ENCODE measurements at regions not wholly inside any gene's neighbourhood (a gene's known extent, or its start where the extent isn't known, plus 50 kb on each side); places are given as distances from the start of the nearest gene placed in this dataset.

GRCh38 chr6:115773741-115774140 lies 286.9 kb downstream of the FRK start:
- no peak for DNase-seq (ENCODE audit: low spot score)
- TF ChIP-seq CTCF (IDR thresholded peaks at IDR 0.05; ENCODE audit: extremely low read depth, insufficient read depth, missing control alignments): no peak
- in situ Hi-C loops (cut with MboI; ENCODE audit: low pct_unique_long_range_greater_than_20kb, low sequenced_read_pairs, unreplicated experiment): no loop called here

DNA sequence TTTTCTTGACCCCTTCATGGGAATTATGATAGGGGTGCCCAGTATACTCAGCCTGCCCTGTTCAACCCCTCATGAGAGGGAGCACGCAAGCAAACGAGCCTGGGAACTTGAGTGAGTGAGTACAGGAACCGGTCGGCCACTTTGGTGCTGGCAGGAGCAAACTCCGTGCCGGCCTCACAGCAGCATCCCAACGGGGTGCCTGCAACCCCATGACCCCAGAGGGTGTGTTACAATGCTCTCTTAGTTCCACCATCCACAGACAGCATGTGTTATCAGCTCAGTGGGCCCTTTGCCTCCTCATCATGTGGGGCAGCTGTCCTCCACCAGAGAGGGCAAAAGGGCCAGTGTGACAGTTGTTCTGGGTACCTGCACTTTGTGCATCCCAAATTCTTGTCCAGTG lies 289.8 kb downstream of the FRK start:
- DNase-seq (ENCODE audit: low spot score): no peak
- in situ Hi-C loops (cut with MboI; ENCODE audit: low pct_unique_long_range_greater_than_20kb, low sequenced_read_pairs, unreplicated experiment): no loop called here
- TF ChIP-seq CTCF (IDR thresholded peaks at IDR 0.05; ENCODE audit: extremely low read depth, insufficient read depth, missing control alignments): no peak

GRCh38 chr6:115768500-115768899 lies 292.2 kb downstream of the FRK start:
- DNase-seq (ENCODE audit: low spot score): no peak
- no peak for TF ChIP-seq CTCF (IDR thresholded peaks at IDR 0.05; ENCODE audit: extremely low read depth, insufficient read depth, missing control alignments)
- in situ Hi-C loops (cut with MboI; ENCODE audit: low pct_unique_long_range_greater_than_20kb, low sequenced_read_pairs, unreplicated experiment): no loop called here

DNA sequence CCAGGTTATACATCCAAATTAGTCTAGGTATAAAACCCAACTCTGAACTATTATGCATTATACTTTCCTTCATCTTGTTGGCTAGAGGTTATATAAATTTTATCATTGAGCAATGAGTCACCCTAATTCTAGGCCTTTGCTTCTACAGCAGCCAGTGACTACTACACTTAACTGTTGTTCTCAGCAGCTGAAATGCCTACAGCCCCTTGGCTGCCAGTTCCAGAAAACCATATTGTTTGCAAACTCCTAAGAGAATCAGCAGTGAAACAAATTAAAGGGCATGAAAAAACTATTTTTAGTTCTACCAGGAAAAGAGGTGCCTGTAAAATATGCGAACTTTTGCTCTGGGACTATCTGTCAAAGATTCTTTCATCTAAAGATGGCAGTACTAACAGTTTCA lies 292.8 kb downstream of the FRK start:
- in situ Hi-C loops (cut with MboI; ENCODE audit: low pct_unique_long_range_greater_than_20kb, low sequenced_read_pairs, unreplicated experiment): no loop called here
- no peak for DNase-seq (ENCODE audit: low spot score)
- TF ChIP-seq CTCF (IDR thresholded peaks at IDR 0.05; ENCODE audit: extremely low read depth, insufficient read depth, missing control alignments): no peak

DNA sequence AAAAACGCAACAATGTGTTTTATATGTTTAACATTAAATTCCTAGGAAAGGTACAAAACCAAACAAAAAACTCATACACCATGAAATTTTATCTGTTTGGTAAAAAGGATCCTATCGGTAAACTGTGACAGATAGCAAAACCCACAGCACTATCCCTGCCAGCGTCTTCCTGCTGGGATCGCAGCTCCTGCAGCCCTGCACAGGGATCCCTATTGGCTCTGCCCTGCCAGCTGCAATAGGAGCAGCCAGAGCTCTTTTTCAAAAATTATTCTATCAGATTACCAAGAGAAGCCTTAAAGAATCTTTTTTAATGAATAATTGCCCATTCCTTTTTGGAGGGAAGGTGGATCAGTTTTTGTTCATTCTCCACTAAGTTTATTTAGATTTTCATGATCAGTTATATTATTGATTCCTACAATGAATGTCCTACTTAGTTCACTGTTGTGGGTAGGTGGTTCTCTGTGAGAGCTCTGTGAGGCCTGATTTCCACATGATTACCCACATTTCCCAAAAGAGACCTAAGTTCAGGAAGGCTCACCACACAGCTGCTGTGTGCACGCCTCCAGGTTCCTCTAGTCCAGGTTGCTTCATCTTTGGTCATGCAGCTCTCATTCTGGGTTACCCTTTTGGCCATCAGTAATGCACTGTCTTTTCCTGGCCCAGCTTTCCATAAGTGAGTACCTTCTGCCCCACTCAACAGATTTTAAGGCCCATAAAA lies 293.8 kb downstream of the FRK start:
- TF ChIP-seq CTCF (IDR thresholded peaks at IDR 0.05; ENCODE audit: extremely low read depth, insufficient read depth, missing control alignments): no peak
- DNase-seq (ENCODE audit: low spot score): no peak
- in situ Hi-C loops (cut with MboI; ENCODE audit: low pct_unique_long_range_greater_than_20kb, low sequenced_read_pairs, unreplicated experiment): no loop called here

DNA sequence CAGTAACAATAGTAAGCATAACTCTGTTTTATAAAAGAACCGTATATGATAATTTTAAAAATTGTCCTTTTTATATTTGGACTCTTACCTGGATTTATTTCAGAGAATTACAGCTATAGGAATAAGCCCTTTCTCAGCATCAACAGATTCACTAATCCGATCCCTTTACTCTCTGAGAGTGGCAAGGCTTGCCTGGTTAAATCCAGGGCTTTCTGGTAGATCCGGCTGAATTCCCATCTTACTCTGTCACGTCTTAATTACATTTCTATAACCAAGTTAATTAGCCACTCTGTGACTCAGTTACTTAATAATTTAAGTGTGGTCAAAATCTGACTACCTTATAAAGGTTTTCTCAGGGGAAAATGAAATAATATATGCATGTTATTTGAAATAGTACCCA lies 294.7 kb downstream of the FRK start:
- DNase-seq (ENCODE audit: low spot score): no peak
- in situ Hi-C loops (cut with MboI; ENCODE audit: low pct_unique_long_range_greater_than_20kb, low sequenced_read_pairs, unreplicated experiment): no loop called here
- TF ChIP-seq CTCF (IDR thresholded peaks at IDR 0.05; ENCODE audit: extremely low read depth, insufficient read depth, missing control alignments): no peak

All from GM13977 (cell line).